Karpas-422 (cell line): ENCODE measurements at regions not wholly inside any gene's neighbourhood (a gene's known extent, or its start where the extent isn't known, plus 50 kb on each side); places are given as distances from the start of the nearest gene placed in this dataset.

Source experiments
- DNase-seq: peaks from one replicate; pipeline ENCODE4 v3.0.0-alpha.2; 2015
- H2AFZ ChIP-seq: fragments of 200-600 bp; sonication (generic); 2 replicates; pipeline ENCODE4 v1.6.1; 2014; ENCODE audit warnings: antibody characterized with exemption, low read length, mixed read lengths
- H3K27ac ChIP-seq: fragments of 200-600 bp; sonication (generic); 2 replicates; pipeline ENCODE4 v1.5.1; 2014; ENCODE audit warnings: mild to moderate bottlenecking, low read length, moderate library complexity
- H3K27me3 ChIP-seq: fragments of 200-600 bp; sonication (generic); 2 replicates; pipeline ENCODE4 v1.6.1; 2014; ENCODE audit warnings: low read length, mixed read lengths
- H3K36me3 ChIP-seq: fragments of 200-600 bp; sonication (generic); 2 replicates; pipeline ENCODE4 v1.6.1; 2014; ENCODE audit warnings: low read length, mixed read lengths; ENCODE audit not compliant: insufficient read depth
- H3K4me1 ChIP-seq: fragments of 200-600 bp; sonication (generic); 2 replicates; pipeline ENCODE4 v1.6.1; 2014; ENCODE audit warnings: mild to moderate bottlenecking, low read length, mixed read lengths
- H3K4me2 ChIP-seq: fragments of 200-600 bp; sonication (generic); 2 replicates; pipeline ENCODE4 v1.6.1; 2014; ENCODE audit warnings: low read length, low read depth, mild to moderate bottlenecking; ENCODE audit not compliant: poor library complexity, severe bottlenecking
- H3K4me3 ChIP-seq: fragments of 200-600 bp; sonication (generic); 2 replicates; pipeline ENCODE4 v1.5.1; 2014; ENCODE audit warnings: mild to moderate bottlenecking, antibody characterized with exemption, low read length, mixed read lengths
- H3K79me2 ChIP-seq: fragments of 200-600 bp; sonication (generic); 2 replicates; pipeline ENCODE4 v1.6.1; 2014; ENCODE audit warnings: mild to moderate bottlenecking, low read length, mixed read lengths
- H3K9ac ChIP-seq: fragments of 200-600 bp; sonication (generic); 2 replicates; pipeline ENCODE4 v1.6.0; 2014; ENCODE audit warnings: low read length
- H3K9me2 ChIP-seq: fragments of 200-600 bp; sonication (generic), shearing (Covaris generic); replicated peaks from 2 replicates; pipeline ENCODE4 v1.6.0; 2014; ENCODE audit warnings: mild to moderate bottlenecking, low read length, moderate library complexity; ENCODE audit not compliant: insufficient read depth
- H3K9me3 ChIP-seq: fragments of 300-700, 200-600 bp; sonication (generic); 2 replicates; pipeline ENCODE4 v1.6.1; 2014; ENCODE audit warnings: low read length, mixed read lengths
- H4K20me1 ChIP-seq: fragments of 200-600 bp; sonication (generic); 2 replicates; pipeline ENCODE4 v1.6.1; 2014; ENCODE audit warnings: mild to moderate bottlenecking, antibody characterized with exemption, low read length, low read depth; ENCODE audit not compliant: insufficient read depth

DNA sequence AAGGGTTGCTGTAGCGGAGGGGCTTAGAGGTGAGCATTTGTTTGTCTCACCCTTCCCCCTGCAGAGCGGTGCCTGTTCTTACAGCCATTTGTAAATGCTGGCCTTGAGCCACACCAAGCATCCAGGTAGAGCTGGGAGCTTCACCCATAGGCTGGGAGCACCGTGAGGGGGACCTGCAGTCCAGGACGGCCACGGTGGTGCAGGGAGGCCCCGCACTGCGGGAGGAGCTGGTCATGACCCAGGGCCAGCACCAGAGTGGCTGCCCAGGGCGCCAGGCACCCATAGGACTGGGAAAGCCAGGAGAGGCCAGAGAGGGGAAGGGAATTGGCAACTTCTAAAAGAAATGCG is 197.3 kb upstream of the ADAMTS16 start:
- H3K9ac ChIP-seq = no peak overlapping the region
- no peak overlapping the region for H2AFZ ChIP-seq
- no peaks in the 10 kb centered on the region for H3K27me3 ChIP-seq
- H3K79me2 ChIP-seq = no peaks in the 10 kb centered on the region
- no peak overlapping the region for H3K4me2 ChIP-seq
- H3K9me2 ChIP-seq = no peaks in the 10 kb centered on the region
- no peak overlapping the region for H3K4me3 ChIP-seq
- no peaks in the 10 kb centered on the region for H3K4me1 ChIP-seq
- H4K20me1 ChIP-seq = no peaks in the 10 kb centered on the region
- no peaks in the 10 kb centered on the region for H3K36me3 ChIP-seq
- H3K9me3 ChIP-seq = no peaks in the 10 kb centered on the region
- DNase-seq = no peak
- no peak overlapping the region for H3K27ac ChIP-seq

- DNase-seq = no peak
- Histone ChIP-seq H3K4me1 (no peaks in the 10 kb centered on the region), H3K9me3 (no peaks in the 10 kb centered on the region), H3K4me3 (no peak overlapping the region), H3K4me2 (no peak overlapping the region), H3K36me3 (no peaks in the 10 kb centered on the region), H3K27ac (no peak overlapping the region), H4K20me1 (no peaks in the 10 kb centered on the region), H3K9me2 (no peaks in the 10 kb centered on the region), H3K27me3 (no peaks in the 10 kb centered on the region), H3K79me2 (no peaks in the 10 kb centered on the region), H2AFZ (no peak overlapping the region), H3K9ac (no peak overlapping the region)
These were observed 194.8 kb upstream of the ADAMTS16 start for GRCh38 chr5:4945296-4945695.

DNA sequence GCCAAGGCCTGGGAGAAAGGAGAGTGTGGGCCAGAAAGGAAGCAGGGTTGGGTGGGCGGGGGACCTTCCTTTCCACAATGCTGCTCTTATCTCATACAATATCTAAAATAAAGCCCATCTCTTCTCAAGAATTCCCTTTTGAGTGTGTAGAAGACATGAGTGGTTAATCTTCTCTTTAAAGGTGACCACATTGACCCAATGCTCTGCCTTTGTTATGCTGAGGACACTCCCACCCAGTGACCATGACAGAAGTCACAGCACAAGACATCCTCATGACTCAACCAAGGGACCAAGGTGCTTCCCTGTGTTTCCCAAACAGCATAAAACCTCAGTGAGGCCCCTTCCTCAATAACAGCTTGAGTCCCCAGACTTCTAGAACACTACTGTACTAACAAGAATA is 193.0 kb upstream of the ADAMTS16 start:
- Histone ChIP-seq H3K79me2 (no peaks in the 10 kb centered on the region), H2AFZ (no peak overlapping the region), H3K4me2 (no peak overlapping the region), H3K4me3 (no peak overlapping the region), H3K9me3 (no peaks in the 10 kb centered on the region), H3K9me2 (no peaks in the 10 kb centered on the region), H3K9ac (no peak overlapping the region), H3K4me1 (no peaks in the 10 kb centered on the region), H3K27me3 (no peaks in the 10 kb centered on the region), H3K36me3 (no peaks in the 10 kb centered on the region), H3K27ac (no peak overlapping the region), H4K20me1 (no peaks in the 10 kb centered on the region)
- no peak for DNase-seq

- no peak for DNase-seq
- Histone ChIP-seq H3K4me1 (no peaks in the 10 kb centered on the region), H3K27me3 (no peaks in the 10 kb centered on the region), H4K20me1 (no peaks in the 10 kb centered on the region), H3K4me3 (no peak overlapping the region), H3K9ac (no peak overlapping the region), H3K4me2 (no peak overlapping the region), H2AFZ (no peak overlapping the region), H3K9me3 (no peaks in the 10 kb centered on the region), H3K9me2 (no peaks in the 10 kb centered on the region), H3K36me3 (no peaks in the 10 kb centered on the region), H3K27ac (no peak overlapping the region), H3K79me2 (no peaks in the 10 kb centered on the region)
These were observed 192.1 kb upstream of the ADAMTS16 start for GRCh38 chr5:4947893-4948536.

DNA sequence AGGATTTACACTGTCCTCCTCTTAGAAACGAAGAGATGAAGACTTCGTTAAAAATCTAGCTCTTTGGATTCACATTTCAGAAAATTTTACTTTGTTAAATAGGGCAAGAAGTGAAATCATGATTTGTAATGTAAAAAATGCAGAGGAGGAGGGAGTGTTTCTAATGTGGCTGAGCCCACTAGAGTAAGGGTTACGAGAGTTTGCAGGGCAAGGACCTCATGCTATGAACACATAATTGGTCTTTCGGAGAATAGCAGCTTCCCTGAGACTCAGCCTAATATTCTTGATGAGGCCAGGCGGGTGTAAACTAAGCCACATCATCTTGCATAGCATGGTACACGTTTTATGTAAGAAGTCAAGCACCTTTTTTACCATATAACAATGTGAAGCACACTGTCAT is 191.0 kb upstream of the ADAMTS16 start:
- DNase-seq = no peak
- no peak overlapping the region for H3K4me3 ChIP-seq
- H2AFZ ChIP-seq = no peak overlapping the region
- no peaks in the 10 kb centered on the region for H4K20me1 ChIP-seq
- no peaks in the 10 kb centered on the region for H3K4me1 ChIP-seq
- H3K79me2 ChIP-seq = no peaks in the 10 kb centered on the region
- H3K9me3 ChIP-seq = no peaks in the 10 kb centered on the region
- H3K27me3 ChIP-seq = no peaks in the 10 kb centered on the region
- H3K9ac ChIP-seq = no peak overlapping the region
- no peak overlapping the region for H3K27ac ChIP-seq
- H3K4me2 ChIP-seq = no peak overlapping the region
- H3K36me3 ChIP-seq = no peaks in the 10 kb centered on the region
- H3K9me2 ChIP-seq = no peaks in the 10 kb centered on the region

GRCh38 chr5:4953576-4953975 is 186.6 kb upstream of the ADAMTS16 start:
- no peak overlapping the region for H3K4me2 ChIP-seq
- H4K20me1 ChIP-seq = no peaks in the 10 kb centered on the region
- H3K27ac ChIP-seq = no peak overlapping the region
- no peaks in the 10 kb centered on the region for H3K9me2 ChIP-seq
- H3K27me3 ChIP-seq = no peaks in the 10 kb centered on the region
- H3K9ac ChIP-seq = no peak overlapping the region
- H3K9me3 ChIP-seq = no peaks in the 10 kb centered on the region
- no peaks in the 10 kb centered on the region for H3K36me3 ChIP-seq
- H3K79me2 ChIP-seq = no peaks in the 10 kb centered on the region
- no peaks in the 10 kb centered on the region for H3K4me1 ChIP-seq
- DNase-seq = no peak
- no peak overlapping the region for H2AFZ ChIP-seq
- no peak overlapping the region for H3K4me3 ChIP-seq

DNA sequence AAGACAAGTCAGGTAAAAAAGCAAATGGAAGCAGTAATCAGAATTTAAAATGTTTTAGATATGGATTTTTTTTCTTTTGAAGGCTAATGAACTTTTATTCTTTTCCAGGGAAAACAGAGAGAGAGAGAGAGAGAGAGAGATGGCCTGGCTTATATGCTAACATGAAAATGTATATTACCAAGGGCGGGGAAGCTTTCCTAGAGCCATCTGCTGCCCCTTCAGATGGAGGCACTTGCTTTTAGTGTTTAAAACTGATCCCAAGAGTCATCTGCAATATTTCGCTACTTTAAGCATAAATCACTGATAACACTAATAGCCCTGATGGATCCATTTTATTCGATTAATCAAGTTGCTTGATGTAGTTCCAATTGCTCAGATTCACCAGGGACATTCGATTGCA is 186.1 kb upstream of the ADAMTS16 start:
- no peaks in the 10 kb centered on the region for H3K36me3 ChIP-seq
- no peaks in the 10 kb centered on the region for H3K9me2 ChIP-seq
- H3K79me2 ChIP-seq = no peaks in the 10 kb centered on the region
- H4K20me1 ChIP-seq = no peaks in the 10 kb centered on the region
- no peak overlapping the region for H3K4me2 ChIP-seq
- H3K4me1 ChIP-seq = no peaks in the 10 kb centered on the region
- H3K9me3 ChIP-seq = no peaks in the 10 kb centered on the region
- H3K4me3 ChIP-seq = no peak overlapping the region
- no peak for DNase-seq
- no peaks in the 10 kb centered on the region for H3K27me3 ChIP-seq
- no peak overlapping the region for H2AFZ ChIP-seq
- no peak overlapping the region for H3K9ac ChIP-seq
- no peak overlapping the region for H3K27ac ChIP-seq

DNA sequence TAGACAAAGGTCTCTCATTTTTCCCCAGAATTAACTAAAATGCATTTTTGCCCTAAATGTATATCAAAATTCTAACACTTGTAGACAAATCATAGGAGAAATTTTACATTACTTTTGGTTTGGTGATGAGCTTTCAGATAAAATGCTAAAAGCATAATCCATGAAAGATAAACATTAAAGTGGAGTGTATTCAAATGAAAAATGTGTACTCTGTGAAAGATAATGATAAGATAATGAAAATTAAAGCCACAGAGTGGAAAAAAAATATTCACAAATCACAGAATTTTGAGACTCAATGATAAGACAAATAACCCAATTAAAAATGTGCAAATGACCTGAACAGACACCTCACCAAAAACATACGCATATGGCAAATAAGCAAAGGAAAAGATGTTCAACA is 176.9 kb upstream of the ADAMTS16 start:
- H3K27ac ChIP-seq = no peak overlapping the region
- H4K20me1 ChIP-seq = no peaks in the 10 kb centered on the region
- no peaks in the 10 kb centered on the region for H3K9me3 ChIP-seq
- H3K4me3 ChIP-seq = no peak overlapping the region
- no peak overlapping the region for H3K4me2 ChIP-seq
- H3K4me1 ChIP-seq = no peaks in the 10 kb centered on the region
- H3K9me2 ChIP-seq = no peaks in the 10 kb centered on the region
- DNase-seq = no peak
- H3K79me2 ChIP-seq = no peaks in the 10 kb centered on the region
- no peak overlapping the region for H3K9ac ChIP-seq
- no peaks in the 10 kb centered on the region for H3K36me3 ChIP-seq
- H3K27me3 ChIP-seq = no peaks in the 10 kb centered on the region
- H2AFZ ChIP-seq = no peak overlapping the region

DNA sequence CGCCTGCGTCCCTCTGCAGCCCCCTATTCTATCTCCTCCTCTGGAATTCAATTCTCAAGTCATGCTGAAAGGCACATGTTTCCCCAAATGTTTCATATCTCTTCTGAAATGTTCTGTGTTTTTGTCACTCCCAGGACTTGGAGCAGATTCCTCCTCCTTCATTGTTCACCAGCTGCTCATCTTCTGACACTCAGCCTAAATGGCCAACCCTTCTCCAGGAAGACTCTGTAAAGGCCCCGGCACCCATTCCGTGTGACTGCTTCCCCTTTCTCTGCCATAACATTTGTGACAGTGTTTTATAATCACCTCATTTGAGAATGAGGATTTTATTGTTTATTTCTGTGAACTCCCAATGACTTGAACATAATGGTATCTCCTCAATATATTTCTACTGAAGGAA is 170.8 kb upstream of the ADAMTS16 start:
- Histone ChIP-seq H3K9me2 (no peaks in the 10 kb centered on the region; the same call in 1 of the 2 replicates), H3K9ac (no peak overlapping the region), H3K4me2 (no peak overlapping the region), H3K27me3 (no peaks in the 10 kb centered on the region), H2AFZ (no peak overlapping the region), H3K79me2 (no peaks in the 10 kb centered on the region), H3K36me3 (no peaks in the 10 kb centered on the region), H4K20me1 (no peaks in the 10 kb centered on the region), H3K9me3 (no peaks in the 10 kb centered on the region), H3K27ac (no peak overlapping the region), H3K4me3 (no peak overlapping the region), H3K4me1 (no peaks in the 10 kb centered on the region)
- no peak for DNase-seq
